Upper lobe of left lung (tissue), 4 donors: ENCODE measurements at regions not wholly inside any gene's neighbourhood (a gene's known extent, or its start where the extent isn't known, plus 50 kb on each side); places are given as distances from the start of the nearest gene placed in this dataset.

Experiments
- EP300 ChIP-seq, 4 donors: sonication (generic); formaldehyde crosslinking; IDR thresholded peaks; one replicate each; pipeline ENCODE4 v1.5.1; 2017; ENCODE audit warnings: antibody characterized with exemption in 4 of 4, control low read depth in 2 of 4
- TF ChIP-seq, protein P1 (sequence below), 6 experiments: fragments of 450-650 bp in 4 of 6; fragments of 200-600 bp in 2 of 6; sonication (generic) in 2 of 6; IDR thresholded peaks; one replicate each; pipeline ENCODE4 v1.5.1; 2016 to 2019; ENCODE audit warnings: antibody characterized with exemption in 6 of 6

- TF ChIP-seq, protein P1, sequence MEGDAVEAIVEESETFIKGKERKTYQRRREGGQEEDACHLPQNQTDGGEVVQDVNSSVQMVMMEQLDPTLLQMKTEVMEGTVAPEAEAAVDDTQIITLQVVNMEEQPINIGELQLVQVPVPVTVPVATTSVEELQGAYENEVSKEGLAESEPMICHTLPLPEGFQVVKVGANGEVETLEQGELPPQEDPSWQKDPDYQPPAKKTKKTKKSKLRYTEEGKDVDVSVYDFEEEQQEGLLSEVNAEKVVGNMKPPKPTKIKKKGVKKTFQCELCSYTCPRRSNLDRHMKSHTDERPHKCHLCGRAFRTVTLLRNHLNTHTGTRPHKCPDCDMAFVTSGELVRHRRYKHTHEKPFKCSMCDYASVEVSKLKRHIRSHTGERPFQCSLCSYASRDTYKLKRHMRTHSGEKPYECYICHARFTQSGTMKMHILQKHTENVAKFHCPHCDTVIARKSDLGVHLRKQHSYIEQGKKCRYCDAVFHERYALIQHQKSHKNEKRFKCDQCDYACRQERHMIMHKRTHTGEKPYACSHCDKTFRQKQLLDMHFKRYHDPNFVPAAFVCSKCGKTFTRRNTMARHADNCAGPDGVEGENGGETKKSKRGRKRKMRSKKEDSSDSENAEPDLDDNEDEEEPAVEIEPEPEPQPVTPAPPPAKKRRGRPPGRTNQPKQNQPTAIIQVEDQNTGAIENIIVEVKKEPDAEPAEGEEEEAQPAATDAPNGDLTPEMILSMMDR (IDR thresholded peaks at IDR 0.05), result no peak
- TF ChIP-seq EP300 (IDR thresholded peaks at IDR 0.05), result no peak
Measured at GRCh38 chr4:129788486-129788885, 692.5 kb downstream of the C4orf33 start.
